ENCODE measurements at regions not wholly inside any gene's neighbourhood (a gene's known extent, or its start where the extent isn't known, plus 50 kb on each side); places are given as distances from the start of the nearest gene placed in this dataset.
"Not testable (repeated sequence)": the region's sequence is repeated elsewhere in the genome, so short reads cannot be mapped to it uniquely, and the experiment has no call there.

DNA sequence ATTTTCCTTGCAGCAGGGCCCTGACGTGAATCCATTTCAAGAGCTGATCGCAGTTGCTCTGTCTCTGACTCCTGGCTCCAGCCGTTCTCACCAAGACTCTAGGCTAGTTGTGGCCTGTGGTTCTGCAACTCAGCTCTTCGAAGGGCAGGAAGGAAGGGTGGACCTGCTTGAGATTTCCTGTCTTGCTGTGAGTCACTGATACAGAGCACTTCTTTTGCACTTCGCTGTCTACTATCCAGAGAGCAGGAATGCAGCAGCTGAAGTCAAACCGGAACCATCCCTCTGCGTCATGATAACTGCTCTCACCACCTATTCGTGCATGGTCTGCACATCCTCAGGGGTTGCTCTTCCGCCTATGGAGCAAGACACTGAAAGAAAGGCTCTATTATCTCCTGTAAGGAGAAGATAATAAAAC, 59.7 kb downstream of the RAP2B start:
- Histone ChIP-seq H3K4me3 (ENCODE audit: low read depth, low read length) (no peak overlapping the region), H3K4me1 (ENCODE audit: control insufficient read depth, insufficient read depth, low read length) (no peaks in the 10 kb centered on the region), H3K36me3 (ENCODE audit: control insufficient read depth in 2 of 2, insufficient read depth in 1 of 2, low read length in 2 of 2) (no peaks in the 10 kb centered on the region), H3K9me3 (ENCODE audit: control insufficient read depth, insufficient read depth, low read depth, low read length) (no peaks in the 10 kb centered on the region), H3K27ac (ENCODE audit: extremely low read depth, low read depth, low read length) (no peak overlapping the region)
- CTCF ChIA-PET, result no interaction called here
- POLR2A ChIA-PET, result no interaction called here
- TF ChIP-seq, protein P1, sequence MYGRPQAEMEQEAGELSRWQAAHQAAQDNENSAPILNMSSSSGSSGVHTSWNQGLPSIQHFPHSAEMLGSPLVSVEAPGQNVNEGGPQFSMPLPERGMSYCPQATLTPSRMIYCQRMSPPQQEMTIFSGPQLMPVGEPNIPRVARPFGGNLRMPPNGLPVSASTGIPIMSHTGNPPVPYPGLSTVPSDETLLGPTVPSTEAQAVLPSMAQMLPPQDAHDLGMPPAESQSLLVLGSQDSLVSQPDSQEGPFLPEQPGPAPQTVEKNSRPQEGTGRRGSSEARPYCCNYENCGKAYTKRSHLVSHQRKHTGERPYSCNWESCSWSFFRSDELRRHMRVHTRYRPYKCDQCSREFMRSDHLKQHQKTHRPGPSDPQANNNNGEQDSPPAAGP (tag by site-specific recombination; IDR thresholded peaks at IDR 0.05), result no peak
- no peak for TF ChIP-seq ZNF426 (tag by site-specific recombination; IDR thresholded peaks at IDR 0.05)
- TF ChIP-seq ZNF571 (tag by site-specific recombination; IDR thresholded peaks at IDR 0.05), result no peak
- TF ChIP-seq ZNF433 (tag by site-specific recombination; IDR thresholded peaks at IDR 0.05; ENCODE audit: low read depth), result no peak
- no peak for TF ChIP-seq ZNF248 (tag by site-specific recombination; IDR thresholded peaks at IDR 0.05)
- TF ChIP-seq ZNF157 (tag by site-specific recombination; IDR thresholded peaks at IDR 0.05), result no peak
- no peak for TF ChIP-seq ZNF132 (tag by site-specific recombination; IDR thresholded peaks at IDR 0.05; ENCODE audit: borderline replicate concordance)
- TF ChIP-seq ZFP3 (tag by site-specific recombination; IDR thresholded peaks at IDR 0.05; ENCODE audit: low read depth), result no peak
- TF ChIP-seq ZSCAN30 (tag by site-specific recombination; IDR thresholded peaks at IDR 0.05), result no peak
- no peak for TF ChIP-seq ZNF548 (tag by site-specific recombination; IDR thresholded peaks at IDR 0.05)
- no peak for TF ChIP-seq ZSCAN23 (tag by site-specific recombination; IDR thresholded peaks at IDR 0.05)
- no peak for TF ChIP-seq ZNF777 (tag by site-specific recombination; IDR thresholded peaks at IDR 0.05; ENCODE audit: borderline replicate concordance)
- TF ChIP-seq ZNF677 (tag by site-specific recombination; IDR thresholded peaks at IDR 0.05), result no peak

DNA sequence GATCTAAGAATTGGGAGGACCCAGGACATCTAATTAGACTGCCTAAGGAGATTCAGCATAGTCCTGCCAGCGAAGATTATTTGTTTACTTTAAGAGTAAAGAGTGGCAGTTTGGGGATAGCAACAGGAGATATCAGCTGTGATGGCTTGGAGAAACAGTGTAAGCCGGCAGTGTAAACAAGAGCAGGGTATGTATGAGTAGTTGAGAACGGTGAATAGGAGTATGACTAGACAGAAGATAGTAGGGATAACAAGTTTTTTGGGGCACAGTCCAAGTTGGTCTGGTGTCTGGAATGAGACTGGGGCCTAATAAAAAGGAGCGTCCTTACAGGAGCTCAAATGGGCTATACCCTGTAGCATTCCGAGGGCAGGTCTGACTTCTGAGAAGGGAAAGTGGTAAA, 64.9 kb downstream of the RAP2B start:
- H3K4me1 ChIP-seq (ENCODE audit: control insufficient read depth, insufficient read depth, low read length); H3K4me3 ChIP-seq (ENCODE audit: low read depth, low read length); CTCF ChIA-PET; H3K9me3 ChIP-seq (ENCODE audit: control insufficient read depth, insufficient read depth, low read depth, low read length); POLR2A ChIA-PET; H3K27ac ChIP-seq (ENCODE audit: extremely low read depth, low read depth, low read length); H3K36me3 ChIP-seq (ENCODE audit: control insufficient read depth in 2 of 2, insufficient read depth in 1 of 2, low read length in 2 of 2): not testable (repeated sequence)

DNA sequence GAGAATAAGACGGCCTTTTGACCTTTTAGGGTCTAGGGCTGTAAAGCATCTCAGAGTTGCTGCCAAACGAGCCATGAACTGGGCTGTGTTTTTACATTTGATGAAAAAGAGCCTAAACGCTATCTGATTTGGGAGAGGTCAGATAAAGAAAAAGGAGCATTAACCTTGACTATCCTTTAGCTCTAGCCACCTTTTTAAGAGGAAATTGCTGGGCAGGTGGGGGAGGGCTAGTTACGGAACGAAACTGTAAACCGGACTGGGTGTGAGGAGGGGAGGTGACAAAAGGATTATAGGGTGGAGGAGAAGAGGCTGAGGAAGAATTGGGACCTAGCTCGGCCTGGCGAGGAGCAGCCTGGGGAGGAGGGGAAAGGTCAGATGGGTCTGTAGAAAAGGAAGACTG, 68.4 kb downstream of the RAP2B start:
- H3K4me3 ChIP-seq (ENCODE audit: low read depth, low read length); H3K36me3 ChIP-seq (ENCODE audit: control insufficient read depth in 2 of 2, insufficient read depth in 1 of 2, low read length in 2 of 2); POLR2A ChIA-PET; CTCF ChIA-PET; H3K4me1 ChIP-seq (ENCODE audit: control insufficient read depth, insufficient read depth, low read length); H3K9me3 ChIP-seq (ENCODE audit: control insufficient read depth, insufficient read depth, low read depth, low read length); H3K27ac ChIP-seq (ENCODE audit: extremely low read depth, low read depth, low read length): not testable (repeated sequence)

DNA sequence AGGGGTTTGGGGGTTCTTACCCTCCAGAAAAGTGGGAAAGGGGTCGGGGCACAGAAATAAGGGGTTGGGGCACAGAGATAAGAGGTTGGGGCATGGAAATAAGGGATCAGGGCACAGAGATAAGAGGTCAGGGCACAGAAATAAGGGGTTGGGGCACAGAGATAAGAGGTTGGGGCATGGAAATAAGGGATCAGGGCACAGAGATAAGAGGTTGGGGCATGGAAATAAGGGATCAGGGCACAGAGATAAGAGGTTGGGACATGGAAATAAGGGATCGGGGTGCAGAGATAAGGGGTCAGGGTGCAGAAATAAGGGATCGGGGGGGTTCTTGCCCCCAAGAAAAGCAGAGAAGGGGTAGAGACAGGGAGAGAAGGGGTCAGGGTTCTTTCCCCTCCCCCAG, 69.2 kb downstream of the RAP2B start:
- H3K27ac ChIP-seq (ENCODE audit: extremely low read depth, low read depth, low read length); CTCF ChIA-PET; H3K9me3 ChIP-seq (ENCODE audit: control insufficient read depth, insufficient read depth, low read depth, low read length); POLR2A ChIA-PET; H3K4me1 ChIP-seq (ENCODE audit: control insufficient read depth, insufficient read depth, low read length); H3K36me3 ChIP-seq (ENCODE audit: control insufficient read depth in 2 of 2, insufficient read depth in 1 of 2, low read length in 2 of 2); H3K4me3 ChIP-seq (ENCODE audit: low read depth, low read length): not testable (repeated sequence)

DNA sequence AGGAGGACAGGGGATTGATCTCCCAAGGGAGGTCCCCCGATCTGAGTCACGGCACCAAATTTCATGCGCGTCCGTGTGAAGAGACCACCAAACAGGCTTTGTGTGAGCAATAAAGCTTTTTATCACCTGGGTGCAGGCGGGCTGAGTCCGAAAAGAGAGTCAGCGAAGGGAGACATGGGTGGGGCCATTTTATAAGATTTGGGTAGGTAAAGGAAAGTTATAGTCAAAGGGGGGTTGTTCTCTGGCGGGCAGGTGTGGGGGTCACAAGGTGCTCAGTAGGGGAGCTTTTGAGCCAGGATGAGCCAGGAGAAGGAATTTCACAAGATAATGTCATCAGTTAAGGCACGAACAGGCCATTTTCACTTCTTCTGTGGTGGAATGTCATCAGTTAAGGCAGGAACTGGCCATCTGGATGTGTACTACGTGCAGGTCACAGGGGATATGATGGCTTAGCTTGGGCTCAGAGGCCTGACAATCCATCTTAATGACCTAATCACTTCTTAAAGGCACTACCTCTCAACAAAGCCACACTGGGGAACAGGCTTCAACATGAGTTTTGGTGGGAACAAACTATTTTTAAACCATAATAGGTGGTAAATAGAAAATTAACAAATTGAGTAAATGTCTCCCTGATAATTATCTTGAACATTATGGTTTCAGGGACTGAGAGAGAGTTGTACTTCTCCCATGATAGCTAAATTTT, 70.2 kb downstream of the RAP2B start:
- H3K9me3 ChIP-seq (ENCODE audit: control insufficient read depth, insufficient read depth, low read depth, low read length); H3K36me3 ChIP-seq (ENCODE audit: control insufficient read depth in 2 of 2, insufficient read depth in 1 of 2, low read length in 2 of 2); POLR2A ChIA-PET; H3K4me1 ChIP-seq (ENCODE audit: control insufficient read depth, insufficient read depth, low read length); H3K27ac ChIP-seq (ENCODE audit: extremely low read depth, low read depth, low read length); H3K4me3 ChIP-seq (ENCODE audit: low read depth, low read length): not testable (repeated sequence)
- CTCF ChIA-PET, result interaction anchor here (0.6 kb wide), 1 partner anchor 143 kb away, joined by 3 read pairs; no protein-coding TSS in a partner anchor

Data from HEK293 (cell line).